HL-60 (cell line): ENCODE measurements at regions not wholly inside any gene's neighbourhood (a gene's known extent, or its start where the extent isn't known, plus 50 kb on each side); places are given as distances from the start of the nearest gene placed in this dataset.

ENCODE experiments used
- DNase-seq, 2 experiments: peaks; one replicate each; pipeline ENCODE4 v3.0.0-alpha.2; 2010 to 2020; ENCODE audit warnings: low read depth in 1 of 2, low spot score in 1 of 2
- H3K27ac ChIP-seq: fragments of 250-450 bp; sonication (Bioruptor Pico); replicated peaks from 2 replicates; pipeline ENCODE4 v1.5.1; 2020; ENCODE audit warnings: mild to moderate bottlenecking, moderate library complexity
- H3K27me3 ChIP-seq: fragments of 250-450 bp; sonication (Bioruptor Pico); 2 replicates; pipeline ENCODE4 v1.5.1; 2021; ENCODE audit warnings: mild to moderate bottlenecking, moderate library complexity; ENCODE audit not compliant: insufficient read depth, poor library complexity, severe bottlenecking
- H3K4me3 ChIP-seq: replicated peaks from 2 replicates; pipeline ENCODE4 v1.5.1; 2011; ENCODE audit warnings: mild to moderate bottlenecking, control low read depth, low read length; ENCODE audit not compliant: insufficient read depth
- CTCF ChIP-seq: IDR thresholded peaks from one replicate; pipeline ENCODE4 v1.5.1; 2011; ENCODE audit warnings: low read length, control low read depth, inconsistent platforms; ENCODE audit not compliant: insufficient read depth
- GABPA ChIP-seq: IDR thresholded peaks from 2 replicates; pipeline ENCODE4 v1.6.1; 2012; ENCODE audit warnings: low read depth
- POLR2AphosphoS5 ChIP-seq: IDR thresholded peaks from 2 replicates; pipeline ENCODE4 v1.6.1; 2012; ENCODE audit warnings: low read depth
- REST ChIP-seq: IDR thresholded peaks from 2 replicates; pipeline ENCODE4 v1.6.1; 2012; ENCODE audit warnings: low read depth; ENCODE audit not compliant: insufficient replicate concordance
- SPI1 ChIP-seq: IDR thresholded peaks from 2 replicates; pipeline ENCODE4 v1.6.1; 2012; ENCODE audit warnings: low read depth, mild to moderate bottlenecking, borderline replicate concordance

DNA sequence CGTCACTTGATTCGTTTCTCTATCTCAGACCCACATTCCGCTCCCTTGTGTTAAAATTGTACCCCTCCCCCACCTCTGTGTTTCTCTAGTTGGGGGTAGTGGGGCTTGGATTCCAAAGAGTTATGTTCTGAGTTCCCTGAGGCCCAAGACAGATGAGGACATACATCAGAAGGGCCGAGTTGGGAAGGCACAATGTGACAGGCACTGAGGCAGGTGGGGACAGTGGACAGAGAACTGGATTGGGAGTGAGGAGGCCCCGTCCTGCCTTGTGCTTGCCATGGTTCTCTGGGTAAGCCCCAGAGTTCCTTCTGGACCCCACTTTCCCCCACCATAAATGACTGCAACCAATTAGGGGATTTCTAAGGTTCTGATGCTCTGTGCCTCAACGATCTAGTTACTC is 80.5 kb upstream of the ETV3 start:
- no peak for TF ChIP-seq POLR2AphosphoS5
- no peak for TF ChIP-seq REST
- no peak for TF ChIP-seq GABPA
- no peak for TF ChIP-seq CTCF
- no peak for TF ChIP-seq SPI1
- Histone ChIP-seq H3K27me3 (peaks cover 8% of the 10 kb centered on the region), H3K27ac (no peak overlapping the region), H3K4me3 (no peak overlapping the region)
- no peak for DNase-seq

DNA sequence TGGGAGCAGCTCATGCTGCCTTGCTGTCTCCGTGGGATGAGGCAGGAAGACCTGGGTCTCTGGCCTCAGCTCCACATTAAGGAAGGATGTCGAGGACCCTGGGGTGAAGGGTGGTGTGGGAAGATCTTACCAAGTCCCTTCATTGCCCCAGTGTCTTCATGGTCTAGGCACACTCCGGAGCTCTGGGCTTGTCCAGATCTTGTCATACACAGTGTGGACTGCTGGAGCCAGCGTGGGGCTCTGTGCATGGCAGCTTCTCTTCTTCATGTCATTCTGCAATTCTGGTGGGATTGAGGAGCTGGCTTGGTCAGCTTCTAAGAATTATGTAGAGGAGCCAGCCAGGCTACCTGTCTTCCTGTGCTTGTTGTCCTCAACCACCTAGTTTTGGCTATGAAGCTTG is 79.3 kb upstream of the ETV3 start:
- Histone ChIP-seq H3K27ac (no peak overlapping the region), H3K27me3 (peaks cover 5% of the 10 kb centered on the region), H3K4me3 (no peak overlapping the region)
- TF ChIP-seq POLR2AphosphoS5: no peak
- no peak for TF ChIP-seq REST
- no peak for TF ChIP-seq GABPA
- no peak for TF ChIP-seq SPI1
- TF ChIP-seq CTCF: no peak
- DNase-seq: no peak

DNA sequence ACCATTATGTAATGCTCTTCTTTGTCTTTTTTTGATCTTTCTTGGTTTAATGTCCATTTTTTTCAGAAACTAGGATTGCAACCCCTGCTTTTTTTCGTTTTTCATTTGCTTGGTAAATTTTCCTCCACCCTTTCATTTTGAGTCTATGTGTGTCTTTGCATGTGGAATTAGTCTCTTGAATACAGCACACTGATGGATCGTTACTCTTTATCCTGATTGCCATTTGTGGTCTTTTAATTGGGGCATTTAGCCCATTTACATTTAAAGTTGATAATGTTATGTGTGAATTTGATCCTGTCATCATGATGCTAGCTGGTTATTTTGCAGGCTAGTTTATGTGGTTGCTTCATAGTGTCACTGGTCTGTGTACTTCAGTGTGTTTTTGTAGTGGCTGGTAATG is 75.6 kb upstream of the ETV3 start:
- DNase-seq: no peak
- Histone ChIP-seq H3K27me3 (peaks cover 3% of the 10 kb centered on the region), H3K27ac (no peak overlapping the region), H3K4me3 (no peak overlapping the region)
- TF ChIP-seq CTCF: no peak
- no peak for TF ChIP-seq REST
- TF ChIP-seq GABPA: no peak
- no peak for TF ChIP-seq SPI1
- no peak for TF ChIP-seq POLR2AphosphoS5
